GM19467 (cell line): ENCODE measurements at regions not wholly inside any gene's neighbourhood (a gene's known extent, or its start where the extent isn't known, plus 50 kb on each side); places are given as distances from the start of the nearest gene placed in this dataset.
"Not testable (repeated sequence)": the region's sequence is repeated elsewhere in the genome, so short reads cannot be mapped to it uniquely, and the experiment has no call there.

Experiments used
- ATAC-seq: cut with Tn5 transposase; IDR thresholded peaks from one replicate; pipeline ENCODE4 v1.9.1; 2021; ENCODE audit warnings: mild to moderate bottlenecking, moderate library complexity; ENCODE audit not compliant: unreplicated experiment

DNA sequence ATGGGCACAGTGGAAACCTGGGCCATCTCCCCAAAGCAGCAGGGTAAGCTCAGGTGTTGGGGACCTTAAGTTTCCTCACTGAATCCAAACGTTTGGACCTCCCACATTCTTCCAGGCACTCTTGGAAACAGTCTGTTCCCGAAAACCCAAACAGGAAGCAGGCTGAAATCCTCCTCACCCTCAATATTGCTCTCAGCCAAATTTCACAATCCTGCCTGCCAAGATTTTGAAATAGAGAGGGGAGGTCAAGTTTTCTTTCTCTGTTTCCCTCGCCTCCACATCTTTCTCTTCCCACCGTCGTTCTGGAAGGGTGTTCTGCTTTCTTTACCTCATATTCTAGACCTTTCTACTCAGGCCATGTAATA, 392.0 kb upstream of the SASH1 start:
- ATAC-seq = no peak

DNA sequence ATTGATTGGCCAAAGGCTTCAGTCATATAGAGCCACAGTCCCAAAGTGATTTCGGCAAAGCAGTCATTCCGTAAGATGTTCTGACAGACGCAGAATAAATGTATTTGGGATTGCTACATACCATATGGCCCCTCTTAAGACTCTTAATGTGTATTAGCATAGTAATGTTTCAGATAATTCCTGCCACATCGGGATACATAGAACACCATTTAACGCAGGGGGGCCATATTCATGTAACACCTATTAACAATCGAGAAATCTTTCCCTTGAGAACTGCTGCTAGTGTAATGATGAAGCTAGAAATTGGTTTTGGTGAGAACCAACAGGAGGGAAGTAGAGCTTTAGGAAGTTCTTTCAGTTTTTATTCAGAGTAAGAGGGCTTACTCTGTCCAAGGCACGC, 390.9 kb upstream of the SASH1 start:
- no peak for ATAC-seq

DNA sequence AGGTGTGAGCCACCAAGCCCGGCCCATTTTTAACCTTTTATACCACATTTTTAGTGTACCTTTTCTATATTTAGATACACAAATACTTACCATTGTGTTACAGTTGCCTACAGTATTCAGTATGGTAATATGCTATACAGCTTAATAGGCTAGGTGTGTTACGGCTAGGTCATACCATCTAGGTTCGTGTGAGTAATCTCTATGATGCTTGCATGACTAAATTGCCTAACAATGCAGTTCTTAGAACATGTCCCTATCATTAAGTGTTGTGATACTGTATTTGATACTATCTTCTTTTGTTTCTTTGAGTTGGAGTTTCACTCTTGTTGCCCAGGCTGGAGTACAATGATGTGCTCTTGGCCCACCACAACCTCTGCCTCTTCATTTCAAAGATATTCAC, 387.7 kb upstream of the SASH1 start:
- ATAC-seq = no peak

DNA sequence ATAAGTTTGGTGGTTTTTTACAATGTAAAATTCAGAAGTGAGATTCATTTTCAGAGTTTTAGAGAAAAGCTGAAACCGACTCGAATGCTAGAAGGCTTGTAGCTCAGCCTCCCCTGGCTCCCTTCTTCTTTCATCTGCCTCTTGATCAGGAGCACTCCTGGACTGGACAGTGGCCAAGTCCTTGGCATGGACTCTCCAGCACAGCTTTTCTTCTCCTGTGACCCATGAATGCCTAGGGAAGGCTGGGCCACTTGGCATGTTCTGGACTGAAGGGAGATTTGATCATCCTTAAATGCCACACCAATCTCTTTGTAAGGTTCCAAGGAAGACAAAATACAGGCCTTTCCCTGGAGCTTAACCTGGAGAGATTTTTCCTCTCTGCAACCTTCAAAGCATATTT, 384.0 kb upstream of the SASH1 start:
- no peak for ATAC-seq

DNA sequence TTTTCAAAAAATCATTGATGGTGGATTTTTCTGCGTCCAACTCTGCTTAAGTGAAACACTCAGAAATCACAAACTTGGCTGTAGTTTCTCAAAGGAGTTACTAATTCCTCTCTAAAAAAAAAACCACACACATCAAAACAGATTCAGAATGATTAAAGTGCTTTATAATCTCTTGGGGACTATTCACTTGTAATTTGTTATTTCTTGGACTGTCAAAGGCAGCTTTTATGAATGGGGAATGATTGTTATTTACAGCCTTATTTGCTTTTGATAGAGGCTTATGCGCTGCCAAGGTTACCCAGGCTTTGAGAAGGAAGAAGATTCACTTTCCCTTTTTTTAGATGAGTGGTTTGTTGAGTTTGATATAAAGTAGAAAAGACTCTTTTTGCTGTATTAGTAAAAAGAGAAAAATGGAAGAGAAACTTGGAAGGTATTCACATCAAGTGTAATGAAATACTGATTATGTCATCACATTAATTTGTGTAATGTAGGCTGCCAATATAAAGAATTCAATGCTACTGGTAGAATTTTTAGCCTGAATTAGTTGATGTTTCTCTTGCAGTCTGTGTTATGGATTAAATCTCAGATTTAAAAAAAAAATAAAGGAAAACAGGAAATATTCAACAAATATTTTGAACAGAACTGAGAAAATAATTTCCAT, 381.0 kb upstream of the SASH1 start:
- no peak for ATAC-seq

DNA sequence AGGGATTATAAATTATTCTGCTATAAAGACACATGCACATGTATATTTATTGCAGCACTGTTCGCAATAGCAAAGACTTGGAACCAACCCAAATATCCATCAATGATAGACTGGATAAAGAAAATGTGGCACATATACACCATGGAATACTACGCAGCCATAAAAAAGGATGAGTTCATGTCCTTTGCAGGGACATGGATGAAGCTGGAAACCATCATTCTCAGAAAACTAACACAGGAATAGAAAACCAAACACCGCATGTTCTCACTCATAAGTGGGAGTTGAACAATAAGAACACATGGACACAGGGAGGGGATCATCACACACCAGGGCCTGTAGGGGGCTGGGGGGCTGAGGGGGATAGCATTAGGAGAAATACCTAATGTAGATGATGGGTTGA, 377.2 kb upstream of the SASH1 start:
- ATAC-seq = not testable (repeated sequence)

DNA sequence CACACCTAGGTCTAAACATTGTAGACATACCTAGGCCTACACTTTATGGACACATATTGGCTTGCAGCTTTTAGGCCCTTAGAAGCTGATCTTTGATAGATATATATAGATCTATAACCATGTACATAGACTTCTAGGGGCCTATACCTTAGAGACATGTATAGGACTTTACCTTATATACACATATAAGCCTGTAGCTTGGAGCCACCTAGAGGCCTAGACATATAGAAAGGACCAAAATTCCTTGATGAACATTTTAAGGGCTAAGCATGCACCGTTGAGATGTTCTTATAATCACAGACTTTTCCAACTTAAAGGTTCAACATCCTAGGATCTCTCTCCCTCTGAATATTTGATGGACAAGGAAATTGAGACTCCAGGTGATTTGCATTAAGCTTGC, 371.7 kb upstream of the SASH1 start:
- ATAC-seq = no peak

DNA sequence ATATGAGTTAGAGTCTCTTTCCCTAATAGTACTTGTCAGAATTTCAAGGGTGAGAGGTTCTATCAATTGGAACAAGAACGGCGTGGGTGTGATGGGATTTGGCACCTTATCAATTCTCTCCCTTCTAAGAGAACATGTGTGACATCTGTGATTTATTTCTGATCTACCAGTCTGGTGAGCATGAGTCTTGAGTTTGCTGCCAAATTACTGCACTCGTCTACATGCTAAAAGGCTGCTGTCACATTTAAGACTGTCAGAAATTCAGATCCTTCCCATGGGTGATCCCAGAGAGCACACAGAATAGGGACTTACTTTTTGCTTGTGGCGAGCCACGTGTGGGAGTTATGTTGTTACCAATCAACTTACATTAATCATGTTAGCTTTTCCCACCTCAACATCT, 370.2 kb upstream of the SASH1 start:
- no peak for ATAC-seq

DNA sequence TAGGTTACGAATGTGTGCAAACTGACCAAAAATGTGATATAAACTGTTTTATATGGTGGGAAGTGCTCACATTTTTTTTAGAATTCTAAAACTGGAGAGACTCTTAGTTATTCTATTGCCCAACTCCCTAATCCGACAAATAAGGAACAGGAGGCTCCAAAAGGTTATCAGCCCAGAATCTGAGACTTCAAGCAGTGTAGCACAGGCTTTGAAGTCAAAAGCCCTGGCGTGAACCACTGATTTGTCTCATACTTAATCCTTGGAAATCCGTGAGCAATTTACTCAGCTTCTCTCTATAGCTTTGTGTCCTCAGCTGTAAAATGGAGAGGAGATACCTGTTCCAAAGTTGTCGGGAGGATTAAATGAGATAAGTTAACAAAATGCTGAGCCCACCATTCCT, 368.8 kb upstream of the SASH1 start:
- no peak for ATAC-seq

DNA sequence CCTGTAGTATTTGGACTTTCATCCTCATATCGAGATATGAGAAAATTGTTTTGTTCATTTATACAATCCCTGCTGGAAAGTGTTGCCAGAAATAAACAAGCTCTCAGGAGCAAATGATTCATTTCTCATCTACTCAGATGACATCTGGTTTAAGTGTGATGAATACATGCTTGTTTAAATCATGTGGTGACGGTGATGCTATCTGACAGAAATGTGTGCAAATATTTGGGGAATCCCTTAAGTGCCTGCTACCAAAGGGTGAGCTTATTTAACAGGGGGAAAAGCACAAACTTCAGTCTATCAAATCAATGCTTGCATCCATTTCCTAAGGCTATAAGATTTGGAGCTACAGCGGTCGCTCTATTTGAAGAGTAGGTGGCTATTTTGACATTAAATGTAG, 368.3 kb upstream of the SASH1 start:
- no peak for ATAC-seq

DNA sequence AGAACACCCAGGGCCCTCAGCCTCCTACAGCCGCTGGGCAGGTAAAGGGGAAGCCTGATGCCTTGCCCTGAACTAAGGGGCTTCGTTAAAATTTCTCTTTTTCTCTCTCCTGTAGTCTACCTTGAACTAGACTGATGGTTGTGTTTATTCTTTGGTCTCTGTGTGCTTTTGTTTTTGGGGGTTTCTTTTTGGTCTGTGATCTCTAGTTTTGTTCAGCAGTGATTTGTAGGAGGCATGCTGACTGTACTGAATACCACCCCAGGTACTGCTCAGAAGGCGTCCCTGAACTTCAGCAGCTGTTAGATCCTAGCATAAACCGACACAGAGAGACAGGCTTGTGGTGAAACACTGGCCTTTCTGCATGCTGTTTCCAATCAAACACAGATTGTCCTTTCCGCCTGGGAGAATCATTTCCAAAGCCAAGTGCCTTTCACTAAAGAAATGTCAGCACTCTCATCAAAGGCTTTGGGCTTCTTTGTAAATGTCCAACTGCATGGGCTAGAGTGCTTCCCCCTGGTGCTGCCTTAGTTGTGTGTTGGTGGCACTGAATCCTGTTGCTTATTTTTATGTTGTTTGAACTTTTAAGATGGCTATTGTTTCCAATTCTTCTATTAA, 364.7 kb upstream of the SASH1 start:
- ATAC-seq = no peak

DNA sequence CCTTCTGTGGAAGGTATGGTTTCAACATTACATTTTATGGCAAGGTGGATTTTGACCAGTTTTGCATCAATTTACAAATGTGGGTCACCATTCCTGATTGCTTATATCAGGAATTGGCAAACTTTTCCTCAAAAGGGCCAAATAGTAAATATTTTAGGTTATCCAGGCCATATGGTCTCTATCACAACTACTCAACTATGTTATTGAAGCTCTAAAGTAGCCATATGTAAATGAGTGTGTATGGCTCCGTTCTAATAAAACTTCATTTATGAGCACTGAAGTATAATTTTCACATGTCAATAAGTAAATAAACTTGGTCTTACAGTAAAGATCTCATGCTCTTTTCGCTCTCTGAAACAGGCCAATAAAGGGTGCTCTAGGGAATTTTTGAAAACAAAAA, 362.7 kb upstream of the SASH1 start:
- no peak for ATAC-seq

DNA sequence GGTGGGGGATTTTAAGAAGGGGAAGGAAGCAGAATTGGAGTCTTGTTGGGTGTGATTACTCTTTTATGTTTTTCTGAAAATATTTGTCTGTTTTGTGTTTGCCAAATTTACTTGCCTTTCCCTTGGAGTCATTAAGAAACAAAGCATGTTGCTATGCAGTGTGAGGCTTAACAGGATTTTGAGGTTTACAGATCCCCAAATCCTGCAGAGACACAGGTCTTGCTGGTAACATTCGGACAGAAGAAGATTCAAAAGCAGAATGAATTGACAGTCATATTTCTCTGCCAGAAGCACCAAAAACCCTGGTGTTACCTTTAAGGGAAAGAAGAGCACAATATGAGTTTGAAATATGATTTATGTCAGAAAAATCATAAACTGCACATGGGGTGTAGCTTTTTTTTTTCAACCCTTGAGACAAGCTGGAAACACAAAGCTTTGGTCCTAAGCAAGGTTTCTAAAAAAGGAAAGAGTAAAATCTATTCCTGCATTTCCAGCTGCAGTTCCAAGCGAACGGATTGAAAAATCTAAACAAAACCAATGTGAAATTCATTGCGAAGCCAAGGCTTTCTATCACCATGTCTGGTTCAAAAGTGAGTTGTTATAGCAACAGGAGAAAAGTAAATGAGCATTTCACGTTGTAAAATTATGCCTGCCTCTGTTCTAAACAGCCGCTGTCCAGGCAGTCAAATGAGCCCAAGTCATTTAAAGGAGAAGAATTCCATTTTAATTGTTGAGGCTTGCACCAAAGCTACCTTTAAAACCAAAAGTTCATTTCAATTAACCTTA, 358.9 kb upstream of the SASH1 start:
- no peak for ATAC-seq

DNA sequence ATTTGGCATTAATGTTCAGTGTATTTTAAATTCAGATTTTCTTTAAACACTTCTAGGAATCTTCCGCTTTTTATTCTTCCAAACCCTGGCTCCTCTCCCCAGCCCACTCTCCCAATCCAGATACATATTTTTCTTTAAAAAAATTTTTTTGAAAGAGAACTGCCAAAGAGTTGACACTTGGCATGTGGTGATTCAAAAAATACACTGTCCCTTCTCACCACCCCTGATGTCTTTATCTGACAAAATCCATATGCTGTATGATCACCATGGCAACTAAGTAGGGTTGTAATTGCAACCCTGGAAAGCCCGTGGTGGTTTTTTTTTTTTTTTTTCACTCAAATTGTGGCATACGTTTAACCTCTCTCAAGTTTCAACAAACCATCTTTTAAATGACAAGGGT, 355.8 kb upstream of the SASH1 start:
- ATAC-seq = no peak

DNA sequence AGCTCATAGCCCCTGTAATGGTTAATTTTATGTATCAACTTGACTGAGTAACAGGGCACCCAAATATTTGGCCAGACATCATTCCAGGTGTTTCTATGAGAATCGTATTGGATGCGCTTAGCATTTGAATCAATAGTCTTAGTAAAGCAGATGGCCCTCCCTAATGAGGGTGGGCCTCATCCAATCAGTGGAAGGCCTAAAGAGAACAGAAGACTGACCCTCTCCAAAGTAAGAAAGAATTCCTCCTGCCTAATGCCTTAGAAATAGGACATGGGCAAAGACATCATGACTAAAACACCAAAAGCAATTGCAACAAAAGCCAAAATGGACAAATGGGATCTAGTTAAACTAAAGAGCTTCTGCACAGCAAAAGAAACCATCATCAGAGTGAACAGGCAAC, 352.5 kb upstream of the SASH1 start:
- ATAC-seq = no peak

DNA sequence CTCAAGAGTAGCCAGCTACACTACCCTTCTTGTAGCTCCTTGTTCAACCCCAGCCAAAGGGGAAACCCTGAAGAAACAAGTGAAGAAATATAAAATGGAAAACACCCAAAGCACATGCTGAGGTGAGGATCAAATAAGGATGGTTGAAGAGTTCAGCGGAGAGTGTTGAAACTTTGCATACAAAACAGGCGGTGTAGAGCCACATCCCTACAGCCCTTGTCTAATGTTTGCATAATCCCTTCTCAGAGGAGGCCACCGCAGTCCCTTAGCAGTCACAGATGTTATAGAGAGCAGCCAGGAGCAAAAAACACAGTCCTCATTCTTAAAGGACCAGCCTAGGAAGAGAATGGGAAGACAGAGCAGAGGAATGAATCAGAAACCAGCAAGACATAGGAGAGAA, 350.7 kb upstream of the SASH1 start:
- ATAC-seq = no peak

DNA sequence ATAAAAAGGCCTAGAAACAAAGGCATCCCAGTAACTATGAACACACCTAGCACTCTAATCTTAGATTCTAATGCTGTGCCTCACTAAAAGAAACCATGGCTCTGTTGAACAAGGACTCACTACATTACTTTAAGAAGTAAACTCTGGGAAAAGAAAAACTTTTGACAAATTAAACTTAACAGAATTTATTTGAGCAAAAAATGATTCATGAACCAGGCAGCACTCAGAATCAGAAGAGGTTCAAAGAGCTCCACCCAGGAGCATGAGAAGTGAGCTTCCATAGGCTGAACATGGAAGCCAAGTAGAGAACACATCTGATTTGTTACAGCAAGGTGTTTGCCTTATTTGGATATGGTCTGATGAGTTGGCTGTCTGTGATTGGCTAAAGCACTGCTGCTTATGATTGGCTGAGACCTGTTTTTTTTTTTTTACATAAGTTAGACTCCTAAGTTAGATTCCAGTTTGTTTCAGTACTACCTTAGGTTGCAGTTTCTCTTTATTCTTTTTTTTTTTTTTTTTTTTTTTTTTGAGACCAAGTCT, 343.6 kb upstream of the SASH1 start:
- no peak for ATAC-seq

DNA sequence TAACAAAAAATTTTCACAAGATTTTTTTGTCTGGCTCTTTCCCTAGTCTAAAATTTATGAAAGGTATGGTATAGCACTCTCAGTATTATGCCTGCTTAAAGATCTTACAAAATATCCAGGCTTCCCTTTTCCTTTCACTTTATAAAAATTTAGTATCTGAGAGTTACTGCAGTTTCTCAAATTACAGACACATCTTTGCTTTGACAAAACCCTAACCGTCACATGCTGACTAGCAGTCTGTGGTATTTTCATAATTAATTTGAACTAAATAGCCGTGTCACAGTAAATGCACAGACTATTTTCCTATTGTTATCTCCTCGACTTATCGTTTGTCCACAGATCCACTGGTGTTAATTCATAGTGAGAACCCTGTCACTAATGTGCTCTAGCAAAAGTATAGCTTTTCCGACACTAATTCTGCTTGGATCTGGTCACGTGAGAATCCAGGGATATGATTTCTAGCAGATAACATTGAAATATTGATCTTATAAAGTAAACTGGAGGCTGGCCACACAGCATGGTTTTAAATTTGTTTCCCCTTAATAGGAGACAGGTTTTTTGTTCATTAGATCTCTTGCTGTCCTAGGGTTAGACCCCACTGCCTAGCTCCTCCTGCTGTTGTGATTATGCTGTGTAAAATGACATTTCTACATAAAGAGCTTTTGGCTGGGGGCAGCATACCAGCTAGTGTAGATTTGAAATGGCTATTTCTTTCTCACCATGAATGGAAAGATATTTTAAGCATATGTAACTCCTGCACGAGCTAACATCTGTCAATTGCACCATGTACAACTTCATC, 340.6 kb upstream of the SASH1 start:
- ATAC-seq = no peak

DNA sequence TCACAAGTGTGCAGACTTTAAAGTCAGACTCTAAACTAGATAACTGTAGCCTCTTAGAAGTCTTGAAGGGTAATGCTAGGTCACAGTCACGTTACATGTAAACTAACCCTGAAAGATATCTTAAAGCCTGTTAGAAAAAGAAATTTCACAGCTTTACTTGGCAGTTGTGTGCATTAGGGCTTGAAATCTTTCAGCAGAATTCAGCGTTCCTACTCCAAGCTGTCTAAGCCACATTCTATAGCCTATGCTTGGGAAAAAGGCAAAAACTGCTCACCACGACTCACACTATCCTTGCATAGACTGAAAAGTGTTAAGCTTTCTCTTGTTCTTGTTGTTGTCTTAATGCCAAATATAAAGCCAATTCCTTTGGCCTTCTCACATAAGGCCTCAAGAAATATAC, 338.0 kb upstream of the SASH1 start:
- no peak for ATAC-seq

DNA sequence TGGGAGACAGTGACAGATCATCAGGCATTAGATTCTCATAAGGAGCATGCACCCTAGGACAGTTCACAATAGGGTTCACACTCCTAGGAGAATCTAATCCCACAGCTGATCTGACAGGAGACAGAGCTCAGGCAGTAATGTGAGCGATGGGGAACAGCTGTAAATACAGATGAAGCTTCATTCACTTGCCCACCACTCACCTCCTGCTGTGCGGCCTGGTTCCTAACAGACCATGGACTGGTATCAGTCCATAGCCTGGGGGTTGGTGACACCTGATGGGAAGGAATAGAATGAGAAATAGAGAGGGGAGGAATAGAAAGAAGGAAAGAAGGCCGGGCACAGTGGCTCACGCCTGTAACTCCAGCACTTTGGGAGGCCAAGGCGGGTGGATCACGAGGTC, 336.8 kb upstream of the SASH1 start:
- ATAC-seq = no peak

DNA sequence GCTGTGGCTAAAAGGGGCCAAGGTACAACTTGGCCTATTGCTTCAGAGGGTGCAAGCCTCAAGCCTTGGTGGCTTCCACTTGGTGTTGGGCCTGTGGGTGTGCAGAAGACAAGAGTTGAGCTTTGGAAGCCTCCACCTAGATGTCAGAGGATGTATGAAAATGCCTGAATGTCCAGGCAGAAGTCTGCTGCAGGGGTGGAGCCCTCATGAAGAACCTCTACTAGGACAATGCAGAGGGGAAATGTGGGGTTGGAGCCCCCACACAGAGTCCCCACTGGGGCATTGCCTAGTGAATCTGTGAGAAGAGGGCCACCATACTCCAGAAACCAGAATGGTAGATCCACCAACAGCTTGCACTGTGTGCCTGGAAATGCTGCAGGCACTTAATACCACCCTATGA, 332.1 kb upstream of the SASH1 start:
- ATAC-seq = not testable (repeated sequence)
